ENCODE measurements at regions not wholly inside any gene's neighbourhood (a gene's known extent, or its start where the extent isn't known, plus 50 kb on each side); places are given as distances from the start of the nearest gene placed in this dataset.

DNA sequence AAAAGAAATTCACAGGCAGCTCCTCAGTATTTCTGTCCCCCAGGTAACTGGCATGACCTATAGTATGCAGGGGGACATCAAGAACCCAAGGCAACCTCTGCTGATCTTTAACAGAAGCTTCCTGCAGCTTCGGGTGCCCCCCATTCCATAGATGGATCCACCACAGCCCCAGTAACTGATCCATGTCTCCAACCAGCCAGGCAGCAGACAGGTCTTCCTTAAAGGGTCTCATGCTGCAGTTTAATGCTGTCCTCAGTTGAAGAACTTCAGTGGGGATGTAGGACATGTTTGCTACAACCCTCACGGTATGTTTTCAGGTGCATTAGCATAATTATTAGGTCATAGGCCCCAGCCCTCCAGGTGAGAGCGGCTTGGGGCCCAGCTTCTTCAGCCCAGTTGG is 90.9 kb upstream of the OLIG2 start:
- TF ChIP-seq, protein P1, sequence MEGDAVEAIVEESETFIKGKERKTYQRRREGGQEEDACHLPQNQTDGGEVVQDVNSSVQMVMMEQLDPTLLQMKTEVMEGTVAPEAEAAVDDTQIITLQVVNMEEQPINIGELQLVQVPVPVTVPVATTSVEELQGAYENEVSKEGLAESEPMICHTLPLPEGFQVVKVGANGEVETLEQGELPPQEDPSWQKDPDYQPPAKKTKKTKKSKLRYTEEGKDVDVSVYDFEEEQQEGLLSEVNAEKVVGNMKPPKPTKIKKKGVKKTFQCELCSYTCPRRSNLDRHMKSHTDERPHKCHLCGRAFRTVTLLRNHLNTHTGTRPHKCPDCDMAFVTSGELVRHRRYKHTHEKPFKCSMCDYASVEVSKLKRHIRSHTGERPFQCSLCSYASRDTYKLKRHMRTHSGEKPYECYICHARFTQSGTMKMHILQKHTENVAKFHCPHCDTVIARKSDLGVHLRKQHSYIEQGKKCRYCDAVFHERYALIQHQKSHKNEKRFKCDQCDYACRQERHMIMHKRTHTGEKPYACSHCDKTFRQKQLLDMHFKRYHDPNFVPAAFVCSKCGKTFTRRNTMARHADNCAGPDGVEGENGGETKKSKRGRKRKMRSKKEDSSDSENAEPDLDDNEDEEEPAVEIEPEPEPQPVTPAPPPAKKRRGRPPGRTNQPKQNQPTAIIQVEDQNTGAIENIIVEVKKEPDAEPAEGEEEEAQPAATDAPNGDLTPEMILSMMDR (IDR thresholded peaks at IDR 0.05; ENCODE audit: poor library complexity, severe bottlenecking), result no peak
- Histone ChIP-seq H3K4me3 (ENCODE audit: severe bottlenecking) (no peak overlapping the region), H3K9me3 (ENCODE audit: severe bottlenecking) (no peaks in the 10 kb centered on the region), H3K36me3 (ENCODE audit: low read depth) (no peaks in the 10 kb centered on the region), H3K27ac (ENCODE audit: poor library complexity, severe bottlenecking) (no peak overlapping the region), H3K27me3 (ENCODE audit: insufficient read depth, poor library complexity, severe bottlenecking) (no peaks in the 10 kb centered on the region), H3K4me1 (ENCODE audit: insufficient read depth, poor library complexity, severe bottlenecking) (no peaks in the 10 kb centered on the region)
- no peak for DNase-seq (ENCODE audit: low spot score)
- no peak for ATAC-seq (ENCODE audit: low read depth)

DNA sequence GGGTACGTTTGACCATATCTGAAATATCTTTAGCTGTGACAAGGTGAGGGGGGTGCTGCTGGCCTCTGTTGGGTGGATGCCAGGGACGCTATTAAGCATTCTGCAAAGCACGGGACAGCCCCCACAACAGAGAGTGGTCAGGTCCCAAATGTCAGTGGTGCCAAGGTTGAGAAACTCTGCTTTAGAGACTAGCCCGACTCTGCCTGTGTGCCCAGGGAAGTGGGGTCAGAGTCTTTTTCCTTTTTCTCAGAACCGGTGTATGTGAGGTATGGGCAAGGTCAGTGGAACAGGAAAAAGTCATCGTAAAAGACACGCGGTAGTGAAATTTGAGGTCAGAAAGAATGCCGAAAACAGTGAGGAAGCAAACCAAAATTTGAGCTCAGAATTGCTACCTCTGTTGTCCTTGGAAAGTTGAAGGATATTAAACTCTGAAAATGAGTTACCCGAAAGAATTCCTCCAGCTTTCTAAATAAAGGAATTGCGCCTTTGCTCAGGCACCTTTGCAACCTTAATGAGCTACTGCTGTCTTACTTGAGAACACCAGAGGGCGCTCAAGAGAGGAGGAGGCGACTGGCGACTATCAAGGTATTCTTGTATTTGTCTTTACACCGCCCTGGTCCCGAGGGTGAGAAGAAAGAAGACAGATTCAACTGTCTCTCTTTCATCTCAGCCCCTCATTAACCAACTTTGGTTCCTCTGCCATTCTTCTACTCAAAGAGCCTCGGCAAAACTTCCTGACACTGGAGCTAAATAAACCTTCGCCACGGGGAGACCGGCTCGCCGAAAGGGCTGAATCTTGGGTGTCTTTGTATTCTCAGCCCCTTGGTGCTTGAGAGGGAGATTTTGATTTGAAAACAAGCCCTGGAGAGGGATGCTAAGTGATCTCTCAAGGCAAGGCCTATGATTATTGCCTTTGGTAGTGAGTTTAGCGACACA is 85.4 kb upstream of the OLIG2 start:
- TF ChIP-seq, protein P1 (IDR thresholded peaks at IDR 0.05; ENCODE audit: poor library complexity, severe bottlenecking), result peak; percentile 84

DNA sequence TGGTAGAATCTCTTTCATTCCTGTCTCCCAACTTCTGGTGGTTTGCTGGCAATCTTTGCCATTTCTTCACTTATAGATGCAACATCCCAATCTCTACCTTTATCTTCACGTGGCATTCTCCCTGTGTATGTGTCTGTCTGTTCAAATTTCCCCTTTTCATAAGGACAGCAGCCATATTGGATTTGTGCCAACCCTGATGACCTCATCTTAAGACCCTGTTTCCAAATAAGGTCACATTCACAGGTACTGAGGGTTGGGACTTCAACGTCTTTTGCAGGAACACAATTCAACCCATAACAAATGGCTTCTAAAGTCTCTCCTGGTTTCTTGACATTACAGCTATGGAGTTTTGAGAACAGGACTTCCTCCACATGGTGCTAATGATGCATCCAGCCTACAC is 84.5 kb upstream of the OLIG2 start:
- Histone ChIP-seq H3K9me3 (ENCODE audit: severe bottlenecking) (no peaks in the 10 kb centered on the region), H3K36me3 (ENCODE audit: low read depth) (no peaks in the 10 kb centered on the region), H3K4me1 (ENCODE audit: insufficient read depth, poor library complexity, severe bottlenecking) (no peaks in the 10 kb centered on the region), H3K27ac (ENCODE audit: poor library complexity, severe bottlenecking) (no peak overlapping the region), H3K27me3 (ENCODE audit: insufficient read depth, poor library complexity, severe bottlenecking) (no peaks in the 10 kb centered on the region), H3K4me3 (ENCODE audit: severe bottlenecking) (no peak overlapping the region)
- no peak for DNase-seq (ENCODE audit: low spot score)
- ATAC-seq (ENCODE audit: low read depth), result no peak
- TF ChIP-seq, protein P1 (IDR thresholded peaks at IDR 0.05; ENCODE audit: poor library complexity, severe bottlenecking), result no peak

More for the DNA sequence above, 85.4 kb upstream of the OLIG2 start:
- no peaks in the 10 kb centered on the region for H3K4me1 ChIP-seq (ENCODE audit: insufficient read depth, poor library complexity, severe bottlenecking)
- H3K9me3 ChIP-seq (ENCODE audit: severe bottlenecking), result no peaks in the 10 kb centered on the region
- no peak overlapping the region for H3K27ac ChIP-seq (ENCODE audit: poor library complexity, severe bottlenecking)
- H3K27me3 ChIP-seq (ENCODE audit: insufficient read depth, poor library complexity, severe bottlenecking), result no peaks in the 10 kb centered on the region
- DNase-seq (ENCODE audit: low spot score) (no peak), ATAC-seq (ENCODE audit: low read depth) (peak; percentile 42; the same call in 1 of the 3 replicates)
- no peak overlapping the region for H3K4me3 ChIP-seq (ENCODE audit: severe bottlenecking)
- no peaks in the 10 kb centered on the region for H3K36me3 ChIP-seq (ENCODE audit: low read depth)

DNA sequence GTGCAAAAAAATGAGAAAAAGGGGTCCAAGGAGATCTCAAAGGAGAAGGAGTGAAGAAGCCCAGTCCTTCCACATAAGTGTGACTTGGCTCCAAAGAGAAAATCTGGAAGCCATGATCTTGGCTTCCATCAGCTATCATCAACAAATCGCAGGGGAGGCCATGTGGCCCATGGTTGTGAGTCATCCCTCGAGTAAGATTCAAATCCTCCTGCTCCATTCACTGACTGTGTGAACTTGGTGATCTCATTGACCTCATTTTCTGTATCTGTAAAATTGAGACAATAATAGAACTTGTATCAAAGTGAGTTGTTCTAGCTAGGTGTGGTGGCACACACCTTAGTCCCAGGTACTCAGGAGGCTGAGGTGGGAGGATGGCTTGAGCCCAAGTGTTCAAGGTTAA is 79.1 kb upstream of the OLIG2 start:
- ATAC-seq (ENCODE audit: low read depth) (no peak), DNase-seq (ENCODE audit: low spot score) (no peak)
- H3K4me3 ChIP-seq (ENCODE audit: severe bottlenecking), result no peak overlapping the region
- H3K4me1 ChIP-seq (ENCODE audit: insufficient read depth, poor library complexity, severe bottlenecking), result no peaks in the 10 kb centered on the region
- no peaks in the 10 kb centered on the region for H3K36me3 ChIP-seq (ENCODE audit: low read depth)
- no peak overlapping the region for H3K27ac ChIP-seq (ENCODE audit: poor library complexity, severe bottlenecking)
- no peaks in the 10 kb centered on the region for H3K9me3 ChIP-seq (ENCODE audit: severe bottlenecking)
- peaks cover 11% of the 10 kb centered on the region for H3K27me3 ChIP-seq (ENCODE audit: insufficient read depth, poor library complexity, severe bottlenecking)
- TF ChIP-seq, protein P1 (IDR thresholded peaks at IDR 0.05; ENCODE audit: poor library complexity, severe bottlenecking), result no peak

DNA sequence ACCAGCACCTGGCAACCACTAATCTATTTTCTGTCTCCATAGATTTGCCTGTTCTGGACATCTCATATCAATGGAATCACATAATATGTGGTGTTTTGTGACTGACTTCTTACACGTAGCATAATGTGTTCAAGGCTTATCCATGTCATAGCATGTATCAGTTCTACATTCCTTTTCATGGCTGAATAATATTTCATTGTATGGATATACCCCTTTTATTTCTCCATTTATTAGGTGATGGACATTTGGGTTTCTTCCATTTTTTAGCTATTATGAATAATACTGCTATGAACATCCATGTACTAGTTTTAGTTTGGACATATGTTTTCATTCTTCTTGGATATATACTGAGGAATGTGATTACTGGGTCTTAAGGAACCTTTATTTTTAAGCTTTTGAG is 78.0 kb upstream of the OLIG2 start:
- Histone ChIP-seq H3K4me1 (ENCODE audit: insufficient read depth, poor library complexity, severe bottlenecking) (no peaks in the 10 kb centered on the region), H3K36me3 (ENCODE audit: low read depth) (no peaks in the 10 kb centered on the region), H3K27me3 (ENCODE audit: insufficient read depth, poor library complexity, severe bottlenecking) (peaks cover 22% of the 10 kb centered on the region), H3K27ac (ENCODE audit: poor library complexity, severe bottlenecking) (no peak overlapping the region), H3K9me3 (ENCODE audit: severe bottlenecking) (no peaks in the 10 kb centered on the region), H3K4me3 (ENCODE audit: severe bottlenecking) (no peak overlapping the region)
- ATAC-seq (ENCODE audit: low read depth), result no peak
- TF ChIP-seq, protein P1 (IDR thresholded peaks at IDR 0.05; ENCODE audit: poor library complexity, severe bottlenecking), result no peak
- DNase-seq (ENCODE audit: low spot score), result no peak
